Panc1 (cell line): ENCODE measurements at regions not wholly inside any gene's neighbourhood (a gene's known extent, or its start where the extent isn't known, plus 50 kb on each side); places are given as distances from the start of the nearest gene placed in this dataset.

Source experiments
- ATAC-seq: fragments of 200-7000 bp; cut with Tn5 transposase; 2 replicates; pipeline ENCODE4 v1.9.1; 2020; ENCODE audit warnings: mild to moderate bottlenecking, moderate library complexity
- BruUV-seq: library from RNA; stranded (reverse); fragments of 400-500 nt; replicated peaks from 2 replicates; lab custom pipeline; 2021; lab: Mats Ljungman, UMichigan
- CTCF ChIA-PET: fragments of 300-600 bp; sonication (Branson Sonifier 250); formaldehyde crosslinking; loops from one replicate; lab custom pipeline; 2022; ENCODE audit warnings: antibody characterized with exemption; lab: Charles Lee
- POLR2A ChIA-PET: fragments of 300-600 bp; sonication (Branson Sonifier 250); formaldehyde crosslinking; loops from one replicate; lab custom pipeline; 2022; ENCODE audit warnings: antibody characterized with exemption; lab: Charles Lee
- DNase-seq: peaks from one replicate; pipeline ENCODE4 v3.0.0-alpha.2; 2010; ENCODE audit warnings: low read depth, low spot score
- H3K27ac ChIP-seq: 2 replicates; pipeline ENCODE4 v1.5.1; 2011; ENCODE audit warnings: mild to moderate bottlenecking, low read length, inconsistent platforms
- H3K27me3 ChIP-seq: fragments of 200-500 bp; sonication (Bioruptor generic); 2 replicates; pipeline ENCODE4 v1.6.0; 2014; ENCODE audit warnings: low read length, inconsistent platforms; ENCODE audit not compliant: control insufficient read depth, insufficient read depth
- H3K36me3 ChIP-seq: fragments of 200-500 bp; sonication (Bioruptor generic); 2 replicates; pipeline ENCODE4 v1.5.1; 2014; ENCODE audit warnings: inconsistent platforms, mild to moderate bottlenecking, low read length, moderate library complexity; ENCODE audit not compliant: control insufficient read depth, insufficient read depth
- H3K4me1 ChIP-seq: 2 replicates; pipeline ENCODE4 v1.5.1; 2011; ENCODE audit warnings: inconsistent platforms, mild to moderate bottlenecking, low read length, moderate library complexity; ENCODE audit not compliant: control insufficient read depth, insufficient read depth
- H3K4me3 ChIP-seq, 2 experiments: 2 replicates each; pipeline ENCODE4 v1.5.1; 2011 to 2012; ENCODE audit warnings: low read depth in 2 of 2, low read length in 2 of 2, mild to moderate bottlenecking in 2 of 2, inconsistent platforms in 1 of 2, moderate library complexity in 1 of 2
- H3K9me3 ChIP-seq: fragments of 200-500 bp; sonication (Bioruptor generic); 2 replicates; pipeline ENCODE4 v1.5.1; 2014; ENCODE audit warnings: low read depth, mild to moderate bottlenecking, inconsistent platforms, low read length, moderate library complexity; ENCODE audit not compliant: control insufficient read depth, insufficient read depth
- POLR2AphosphoS5 ChIP-seq: IDR thresholded peaks from 2 replicates; pipeline ENCODE4 v1.6.1; 2012; ENCODE audit warnings: mild to moderate bottlenecking, low read depth, low read length, moderate library complexity
- REST ChIP-seq, 2 experiments: IDR thresholded peaks; 2 replicates each; pipeline ENCODE4 v1.6.1; 2011 to 2012; ENCODE audit warnings: low read depth in 2 of 2, control low read depth in 1 of 2, low read length in 1 of 2, mild to moderate bottlenecking in 1 of 2, moderate library complexity in 1 of 2; ENCODE audit not compliant: insufficient read depth in 1 of 2
- SIN3A ChIP-seq: IDR thresholded peaks from 2 replicates; pipeline ENCODE4 v1.6.1; 2012; ENCODE audit warnings: low read depth, mild to moderate bottlenecking, low read length, moderate library complexity, borderline replicate concordance; ENCODE audit not compliant: insufficient read depth
- TCF7L2 ChIP-seq: IDR thresholded peaks from 2 replicates; pipeline ENCODE4 v1.6.1; 2011; ENCODE audit warnings: mild to moderate bottlenecking, low read depth, low read length, inconsistent platforms
- in situ Hi-C: cut with HindIII; loops from 2 replicates; pipeline ENCODE4 v1.10.0; 2016; ENCODE audit warnings: low sequenced_read_pairs, low pct_unique_long_range_greater_than_20kb
- intact Hi-C: fragments of 100-400 bp; cut with micrococcal nuclease; formaldehyde crosslinking; loops from one replicate; pipeline ENCODE4 v1.10.0; 2022; ENCODE audit not compliant: unreplicated experiment
- TF ChIP-seq, protein P1 (sequence below): fragments of 450-650 bp; IDR thresholded peaks from 2 replicates; pipeline ENCODE4 v1.5.1; 2017; ENCODE audit warnings: mild to moderate bottlenecking

GRCh38 chr18:35807811-35808335, 164.6 kb upstream of the RMP24 start:
- H3K4me1 ChIP-seq, result no peaks in the 10 kb centered on the region
- no TSS peak for BruUV-seq
- no peak for DNase-seq
- no peak for ATAC-seq
- no peak for TF ChIP-seq TCF7L2
- TF ChIP-seq SIN3A, result no peak
- no peak for TF ChIP-seq POLR2AphosphoS5
- no peak for TF ChIP-seq REST (IDR thresholded peaks at IDR 0.05; ENCODE audit: insufficient read depth in 1 of 2, low read depth in 2 of 2, low read length in 1 of 2)
- TF ChIP-seq, protein P1, sequence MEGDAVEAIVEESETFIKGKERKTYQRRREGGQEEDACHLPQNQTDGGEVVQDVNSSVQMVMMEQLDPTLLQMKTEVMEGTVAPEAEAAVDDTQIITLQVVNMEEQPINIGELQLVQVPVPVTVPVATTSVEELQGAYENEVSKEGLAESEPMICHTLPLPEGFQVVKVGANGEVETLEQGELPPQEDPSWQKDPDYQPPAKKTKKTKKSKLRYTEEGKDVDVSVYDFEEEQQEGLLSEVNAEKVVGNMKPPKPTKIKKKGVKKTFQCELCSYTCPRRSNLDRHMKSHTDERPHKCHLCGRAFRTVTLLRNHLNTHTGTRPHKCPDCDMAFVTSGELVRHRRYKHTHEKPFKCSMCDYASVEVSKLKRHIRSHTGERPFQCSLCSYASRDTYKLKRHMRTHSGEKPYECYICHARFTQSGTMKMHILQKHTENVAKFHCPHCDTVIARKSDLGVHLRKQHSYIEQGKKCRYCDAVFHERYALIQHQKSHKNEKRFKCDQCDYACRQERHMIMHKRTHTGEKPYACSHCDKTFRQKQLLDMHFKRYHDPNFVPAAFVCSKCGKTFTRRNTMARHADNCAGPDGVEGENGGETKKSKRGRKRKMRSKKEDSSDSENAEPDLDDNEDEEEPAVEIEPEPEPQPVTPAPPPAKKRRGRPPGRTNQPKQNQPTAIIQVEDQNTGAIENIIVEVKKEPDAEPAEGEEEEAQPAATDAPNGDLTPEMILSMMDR, result no peak
- H3K27me3 ChIP-seq, result no peaks in the 10 kb centered on the region
- POLR2A ChIA-PET, result no interaction called here
- H3K9me3 ChIP-seq, result no peaks in the 10 kb centered on the region
- no peak overlapping the region for H3K27ac ChIP-seq
- CTCF ChIA-PET, result no interaction called here
- H3K4me3 ChIP-seq, result no peak overlapping the region
- in situ Hi-C loops, result no loop called here
- H3K36me3 ChIP-seq, result no peaks in the 10 kb centered on the region
- intact Hi-C loops, result no loop called here

DNA sequence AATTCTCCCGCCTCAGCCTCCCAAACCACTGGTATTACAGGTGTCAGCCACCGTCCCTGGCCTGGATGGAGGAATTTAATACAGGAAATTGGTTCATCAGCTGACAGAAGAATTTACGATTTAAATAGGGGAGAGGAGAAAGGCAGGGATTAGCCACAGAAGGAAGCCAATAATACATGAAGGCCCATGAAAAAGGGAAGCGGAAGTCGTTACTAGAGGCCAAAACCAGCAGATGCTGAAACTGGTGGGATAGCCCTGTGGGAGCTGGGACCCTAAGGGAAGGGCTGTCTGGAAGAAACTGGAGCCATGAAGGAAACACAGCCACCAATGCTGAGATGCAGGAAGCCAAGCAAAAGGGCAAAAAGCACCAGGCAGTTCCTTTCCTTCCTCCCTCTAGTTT, 163.7 kb upstream of the RMP24 start:
- no peaks in the 10 kb centered on the region for H3K4me1 ChIP-seq
- no peaks in the 10 kb centered on the region for H3K9me3 ChIP-seq
- in situ Hi-C loops (no loop called here), intact Hi-C loops (no loop called here)
- no peak overlapping the region for H3K4me3 ChIP-seq
- ATAC-seq, result no peak
- ChIA-PET CTCF (no interaction called here), POLR2A (no interaction called here)
- no TSS peak for BruUV-seq
- no peak for TF ChIP-seq TCF7L2
- no peak for TF ChIP-seq SIN3A
- no peak for TF ChIP-seq REST (IDR thresholded peaks at IDR 0.05; ENCODE audit: insufficient read depth in 1 of 2, low read depth in 2 of 2, low read length in 1 of 2)
- no peak for TF ChIP-seq POLR2AphosphoS5
- TF ChIP-seq, protein P1, result no peak
- no peaks in the 10 kb centered on the region for H3K27me3 ChIP-seq
- H3K27ac ChIP-seq, result no peak overlapping the region
- no peak for DNase-seq
- H3K36me3 ChIP-seq, result no peaks in the 10 kb centered on the region
